Sigmoid colon (tissue), 4 donors: ENCODE measurements at regions not wholly inside any gene's neighbourhood (a gene's known extent, or its start where the extent isn't known, plus 50 kb on each side); places are given as distances from the start of the nearest gene placed in this dataset.
"Not testable (repeated sequence)": the region's sequence is repeated elsewhere in the genome, so short reads cannot be mapped to it uniquely, and the experiment has no call there.

Experiments used
- EP300 ChIP-seq, 4 donors: sonication (generic); formaldehyde crosslinking; IDR thresholded peaks; one replicate each; pipeline ENCODE4 v1.6.1; 2017; ENCODE audit warnings: antibody characterized with exemption in 4 of 4
- POLR2A ChIP-seq, 2 donors: fragments of 450-650 bp; IDR thresholded peaks; one replicate each; pipeline ENCODE4 v1.6.1; 2016; ENCODE audit warnings: antibody characterized with exemption in 2 of 2, mild to moderate bottlenecking in 2 of 2, moderate library complexity in 2 of 2
- TF ChIP-seq, protein P1 (sequence below), 4 experiments: fragments of 450-650 bp in 3 of 4; fragments of 200-600 bp in 1 of 4; IDR thresholded peaks; one replicate each; pipeline ENCODE4 v1.5.1; 2016 to 2019; ENCODE audit warnings: antibody characterized with exemption in 4 of 4, mild to moderate bottlenecking in 3 of 4, moderate library complexity in 2 of 4

DNA sequence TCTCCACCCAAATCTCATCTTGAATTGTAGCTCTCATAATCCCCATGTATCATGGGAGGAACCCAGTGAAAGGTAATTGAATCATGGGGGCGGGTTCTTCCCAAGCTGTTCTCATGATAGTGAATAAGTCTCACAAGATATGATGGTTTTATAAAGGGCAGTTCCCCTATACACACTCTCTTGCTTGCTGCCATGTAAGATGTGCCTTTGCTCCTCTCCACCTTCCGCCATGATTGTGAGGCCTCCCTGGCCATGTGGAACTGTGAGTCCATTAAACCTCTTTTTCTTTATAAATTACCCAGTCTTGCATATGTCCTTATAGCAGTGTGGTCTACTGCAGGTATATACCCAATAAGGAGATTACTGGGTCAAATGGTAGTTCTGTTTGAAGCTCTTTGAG is 61.3 kb upstream of the ALOX12 start:
- TF ChIP-seq, protein P1, sequence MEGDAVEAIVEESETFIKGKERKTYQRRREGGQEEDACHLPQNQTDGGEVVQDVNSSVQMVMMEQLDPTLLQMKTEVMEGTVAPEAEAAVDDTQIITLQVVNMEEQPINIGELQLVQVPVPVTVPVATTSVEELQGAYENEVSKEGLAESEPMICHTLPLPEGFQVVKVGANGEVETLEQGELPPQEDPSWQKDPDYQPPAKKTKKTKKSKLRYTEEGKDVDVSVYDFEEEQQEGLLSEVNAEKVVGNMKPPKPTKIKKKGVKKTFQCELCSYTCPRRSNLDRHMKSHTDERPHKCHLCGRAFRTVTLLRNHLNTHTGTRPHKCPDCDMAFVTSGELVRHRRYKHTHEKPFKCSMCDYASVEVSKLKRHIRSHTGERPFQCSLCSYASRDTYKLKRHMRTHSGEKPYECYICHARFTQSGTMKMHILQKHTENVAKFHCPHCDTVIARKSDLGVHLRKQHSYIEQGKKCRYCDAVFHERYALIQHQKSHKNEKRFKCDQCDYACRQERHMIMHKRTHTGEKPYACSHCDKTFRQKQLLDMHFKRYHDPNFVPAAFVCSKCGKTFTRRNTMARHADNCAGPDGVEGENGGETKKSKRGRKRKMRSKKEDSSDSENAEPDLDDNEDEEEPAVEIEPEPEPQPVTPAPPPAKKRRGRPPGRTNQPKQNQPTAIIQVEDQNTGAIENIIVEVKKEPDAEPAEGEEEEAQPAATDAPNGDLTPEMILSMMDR (IDR thresholded peaks at IDR 0.05): not testable (repeated sequence)
- not testable (repeated sequence) for TF ChIP-seq EP300, POLR2A (IDR thresholded peaks at IDR 0.05)
